Cardiac septum (tissue), 1 donor: ENCODE measurements at regions not wholly inside any gene's neighbourhood (a gene's known extent, or its start where the extent isn't known, plus 50 kb on each side); places are given as distances from the start of the nearest gene placed in this dataset.

Experiments
- DNase-seq: peaks from one replicate; pipeline ENCODE4 v3.0.0-alpha.2; 2020; ENCODE audit warnings: low spot score
- intact Hi-C: fragments of 100-400 bp; cut with DNase I; formaldehyde crosslinking; loops from one replicate; pipeline ENCODE4 v1.14.0; 2022
- donor health status: DM: no; HTN: no; CAD: no.

GRCh38 chr6:1208876-1209275, 103.0 kb upstream of the FOXQ1 start:
- intact Hi-C loops, result no loop called here
- DNase-seq, result no peak

DNA sequence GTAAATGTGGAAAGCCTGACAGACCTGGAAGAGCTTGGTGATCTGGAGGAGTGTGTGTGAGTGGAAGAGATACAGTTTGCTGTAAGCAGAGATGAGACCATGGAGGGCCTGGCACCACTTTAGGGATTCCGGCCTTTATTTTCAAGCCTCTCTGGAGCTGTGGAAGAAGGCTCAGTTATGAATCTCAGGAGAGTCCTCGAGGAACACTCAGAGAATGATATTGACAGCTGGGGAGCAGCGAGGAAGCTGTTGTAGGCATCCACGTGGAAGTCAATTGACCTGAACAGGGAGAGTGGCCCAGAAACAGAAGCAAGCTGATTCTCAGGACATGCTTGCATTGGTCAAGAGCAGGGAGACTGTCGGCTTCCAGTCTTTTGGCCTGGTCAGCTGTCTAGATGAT, 108.4 kb upstream of the FOXQ1 start:
- intact Hi-C loops, result no loop called here
- no peak for DNase-seq

DNA sequence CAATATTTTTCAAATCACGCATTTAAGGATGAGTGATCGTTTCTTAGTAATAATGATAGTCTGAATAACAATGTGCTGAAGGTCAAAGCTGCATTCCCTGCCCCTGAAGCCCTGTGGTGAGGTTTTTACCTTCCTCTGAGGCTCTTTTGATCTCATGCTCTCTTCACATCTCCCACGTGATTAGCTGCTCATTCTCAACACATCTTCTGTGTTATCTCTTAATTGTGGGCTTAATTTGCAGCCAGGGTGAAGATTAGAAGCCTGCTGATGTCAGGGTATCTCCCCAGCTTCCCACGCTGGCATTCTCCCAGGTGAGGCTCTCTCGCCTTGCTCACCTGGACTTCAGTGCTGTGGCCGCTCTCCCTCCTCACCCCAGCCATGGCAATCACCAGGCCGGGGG, 109.7 kb upstream of the FOXQ1 start:
- DNase-seq, result no peak
- intact Hi-C loops, result no loop called here

DNA sequence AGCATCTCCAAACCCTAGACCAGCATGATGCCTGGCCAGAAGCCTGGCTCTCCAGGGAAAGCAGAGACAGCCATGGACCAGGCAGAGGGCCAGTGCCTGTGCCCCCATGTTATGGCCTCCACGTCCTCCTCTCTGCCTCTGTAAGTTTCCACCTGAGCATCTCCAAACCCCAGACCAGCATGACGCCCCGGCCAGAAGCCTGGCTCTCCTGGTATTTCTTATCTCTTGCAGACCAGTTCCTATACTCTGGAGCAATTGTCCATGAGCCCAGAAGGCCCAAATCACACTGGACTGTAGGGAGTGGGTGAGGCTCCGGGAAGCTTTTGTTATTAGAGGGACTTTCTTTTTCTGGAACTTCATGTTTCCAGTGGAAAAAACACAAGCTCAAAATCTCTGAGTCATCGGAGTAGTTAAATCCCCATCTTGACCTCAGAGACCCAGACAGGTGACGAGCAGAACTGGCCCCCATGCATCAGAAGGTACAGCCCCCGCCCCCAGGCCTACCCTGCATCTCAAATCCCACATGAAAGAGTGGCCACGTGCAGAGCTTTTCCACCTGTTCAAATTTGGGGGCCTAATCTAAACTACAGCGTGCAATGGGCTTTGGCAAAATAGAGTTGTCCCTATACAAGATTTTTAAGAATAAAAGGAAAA, 110.2 kb upstream of the FOXQ1 start:
- DNase-seq, result no peak
- intact Hi-C loops, result no loop called here

DNA sequence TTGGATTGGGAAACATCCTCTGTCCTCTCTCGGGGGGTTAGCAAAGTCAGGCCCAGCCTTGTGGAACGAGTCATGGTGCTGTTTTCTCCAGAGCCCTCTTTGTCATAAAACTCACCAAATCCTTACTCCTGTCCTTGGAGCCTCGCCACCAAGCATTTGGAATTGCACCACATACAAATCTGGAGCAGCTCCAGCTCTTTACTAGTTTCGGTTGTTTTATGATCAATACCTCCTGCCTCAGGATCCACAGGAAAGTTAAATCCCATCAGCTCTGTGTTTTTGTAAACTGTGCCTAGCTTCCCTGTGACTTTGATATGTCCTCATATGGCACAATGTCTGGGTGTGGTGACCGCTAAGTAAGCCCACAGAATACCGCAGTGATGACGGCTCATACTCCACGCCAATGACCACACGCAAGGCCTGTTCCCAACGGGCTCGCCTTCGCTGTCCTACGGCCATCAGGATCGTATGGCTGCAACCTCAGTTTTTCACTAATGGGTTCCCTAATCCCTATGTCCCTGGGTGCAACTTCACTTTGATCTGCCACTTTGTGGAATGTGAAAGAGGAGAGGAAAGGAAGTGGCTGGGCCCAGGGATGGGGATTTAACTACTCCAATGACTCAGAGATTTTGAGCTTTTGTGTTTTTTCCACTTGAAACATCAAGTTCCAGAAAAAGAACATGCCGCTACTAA, 111.3 kb upstream of the FOXQ1 start:
- no peak for DNase-seq
- intact Hi-C loops, result no loop called here

GRCh38 chr6:1200081-1200408, 111.9 kb upstream of the FOXQ1 start:
- intact Hi-C loops, result no loop called here

GRCh38 chr6:1197309-1197708, 114.6 kb upstream of the FOXQ1 start:
- intact Hi-C loops, result no loop called here
- no peak for DNase-seq

More at GRCh38 chr6:1200081-1200408, 111.9 kb upstream of the FOXQ1 start:
- no peak for DNase-seq

DNA sequence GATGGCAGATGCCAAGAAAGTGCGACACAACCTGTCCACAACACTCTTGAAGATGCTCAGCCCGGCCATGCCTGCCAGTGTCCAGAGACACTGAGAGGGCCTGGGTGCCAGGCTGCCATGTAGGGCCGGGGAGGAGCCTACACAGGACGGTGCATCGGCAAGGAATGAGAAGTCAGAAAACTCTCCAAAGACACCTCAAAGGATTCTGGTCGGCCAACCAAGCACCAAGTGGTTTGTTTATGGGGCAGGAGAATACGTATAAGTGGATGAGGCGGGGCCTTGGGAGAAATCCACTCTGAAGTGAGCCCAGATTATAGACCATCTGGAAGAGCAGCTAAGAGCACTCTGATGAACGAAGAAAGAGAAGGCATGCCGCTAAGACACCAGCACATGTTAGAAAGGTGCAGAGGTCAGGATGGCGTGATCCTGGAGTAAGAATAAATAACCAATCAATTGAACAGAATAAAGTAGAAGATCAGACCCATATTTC, 120.7 kb upstream of the FOXQ1 start:
- intact Hi-C loops, result no loop called here
- no peak for DNase-seq

DNA sequence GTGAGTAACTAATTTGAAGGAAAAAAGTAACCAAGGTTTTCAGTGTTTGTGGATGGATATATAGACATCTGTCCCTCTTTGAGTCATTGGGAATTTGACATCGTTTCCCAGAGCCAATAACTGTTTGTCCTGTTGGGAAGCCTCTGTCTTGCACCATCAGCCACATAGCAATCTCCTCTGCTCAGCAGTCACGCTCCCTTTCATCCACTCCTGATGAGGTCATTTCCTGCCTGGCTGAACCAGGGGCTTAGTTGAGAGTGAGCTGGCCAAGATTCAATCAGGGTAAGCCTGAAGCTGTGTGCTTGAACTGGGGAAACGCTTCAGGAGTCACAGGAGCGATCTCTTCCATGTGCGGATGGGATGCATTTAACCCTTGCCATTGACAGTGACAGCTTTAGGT, 121.5 kb upstream of the FOXQ1 start:
- intact Hi-C loops, result no loop called here
- DNase-seq, result no peak

DNA sequence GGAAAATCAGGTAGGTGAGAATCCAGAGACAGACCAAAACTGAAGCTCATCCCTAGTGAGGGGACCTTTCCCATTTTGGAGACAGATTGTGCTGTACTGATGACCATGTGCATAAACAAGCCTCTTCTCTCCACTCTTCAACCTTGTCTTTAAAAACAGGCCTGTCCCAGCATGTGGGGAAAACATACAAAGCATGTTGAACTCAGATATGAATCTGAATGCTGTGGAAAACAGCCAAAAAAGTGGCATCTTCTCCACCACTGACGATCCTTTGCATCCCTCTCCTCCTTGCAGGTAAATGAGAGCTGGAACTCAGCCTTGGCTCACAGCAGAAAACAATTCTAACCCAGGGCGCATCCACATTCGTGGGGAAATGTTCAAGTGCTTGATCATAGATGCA, 123.7 kb upstream of the FOXQ1 start:
- intact Hi-C loops, result no loop called here
- DNase-seq, result no peak

DNA sequence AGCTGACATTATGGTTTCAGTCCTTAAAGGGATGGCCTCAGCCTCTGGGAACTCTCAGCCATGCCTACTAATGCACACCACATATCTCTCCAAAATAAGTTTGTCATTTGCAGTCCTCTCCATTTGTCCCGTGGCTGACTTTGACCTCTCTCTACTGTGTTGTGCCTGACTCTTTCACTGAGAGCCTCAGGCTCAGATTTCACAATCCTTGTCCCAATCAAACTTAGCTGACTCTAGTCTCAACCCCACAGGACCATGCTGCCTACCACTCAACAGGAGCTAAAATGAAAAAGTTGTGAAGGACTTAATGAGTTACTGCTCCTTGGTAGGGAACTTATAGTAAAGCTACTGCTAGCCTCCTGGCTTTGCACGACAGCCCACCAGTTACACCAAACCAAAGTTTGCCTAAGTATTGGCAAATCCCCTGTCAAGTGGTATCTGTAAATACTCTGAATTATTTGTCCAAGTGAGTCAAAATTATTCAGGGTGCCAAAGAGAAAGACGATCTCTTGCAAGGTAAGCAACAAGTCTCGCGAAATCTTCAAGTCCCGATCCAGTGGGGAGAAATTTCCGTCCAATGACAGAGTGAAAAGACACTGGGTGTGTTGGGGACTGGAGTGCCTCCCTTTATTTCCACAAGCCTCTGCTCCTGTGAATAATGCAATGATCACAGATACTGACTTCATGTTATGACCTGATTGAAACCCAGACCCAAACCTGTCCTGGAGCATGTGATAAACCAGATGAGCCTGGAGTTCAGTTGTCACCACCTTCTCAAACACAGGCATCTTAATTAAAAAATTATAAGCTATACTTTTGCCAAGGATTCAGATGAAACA, 124.4 kb upstream of the FOXQ1 start:
- no peak for DNase-seq
- intact Hi-C loops, result no loop called here

- DNase-seq, result no peak
- intact Hi-C loops, result no loop called here
Measured at GRCh38 chr6:1184318-1184717, 127.6 kb upstream of the FOXQ1 start.

GRCh38 chr6:1182722-1183521, 129.0 kb upstream of the FOXQ1 start:
- intact Hi-C loops, result no loop called here
- DNase-seq, result no peak

GRCh38 chr6:1181939-1182605, 129.8 kb upstream of the FOXQ1 start:
- intact Hi-C loops, result no loop called here
- DNase-seq, result no peak

DNA sequence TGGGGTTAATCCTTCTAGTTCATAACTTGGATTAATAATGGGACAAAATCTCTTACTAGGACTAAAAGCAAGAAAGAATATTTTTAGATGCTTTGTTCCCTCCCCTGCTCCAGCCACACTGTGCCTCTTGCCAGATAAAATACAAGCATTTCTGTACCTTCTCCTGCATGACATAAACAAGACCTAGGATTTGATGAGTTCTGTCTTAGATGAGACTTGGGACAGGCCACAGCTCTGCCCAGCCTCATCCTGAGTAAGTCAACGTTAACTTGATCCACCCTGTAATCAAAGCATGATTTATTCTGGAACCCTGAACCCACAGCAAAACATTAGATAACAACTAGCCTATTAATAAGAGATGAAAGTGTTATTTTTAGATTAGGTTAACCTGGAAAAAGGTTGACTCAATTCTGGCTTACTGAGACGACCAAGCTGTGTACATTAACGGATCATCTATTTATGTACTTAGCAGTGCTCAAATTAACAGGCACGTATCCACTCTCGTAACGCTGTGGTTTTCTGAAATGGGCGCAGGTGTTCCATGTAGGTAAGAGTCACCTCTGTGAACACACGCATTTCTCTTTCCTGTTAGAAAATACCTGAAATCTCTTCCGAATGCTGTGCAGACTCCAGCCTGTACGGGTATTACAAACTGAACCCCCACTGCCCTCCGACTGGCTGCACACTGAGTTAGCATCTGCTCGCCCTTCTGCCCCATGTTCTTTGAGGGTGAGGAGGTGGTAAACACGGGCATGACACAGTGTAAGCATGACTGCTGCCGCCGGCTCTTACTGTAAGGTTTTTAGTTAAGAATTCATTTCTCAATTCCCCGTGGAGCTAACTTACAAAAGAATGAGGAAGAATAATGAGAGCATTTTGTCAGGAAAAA, 132.1 kb upstream of the FOXQ1 start:
- intact Hi-C loops, result no loop called here
- DNase-seq, result no peak

GRCh38 chr6:1178590-1178989, 133.3 kb upstream of the FOXQ1 start:
- no peak for DNase-seq
- intact Hi-C loops, result no loop called here

DNA sequence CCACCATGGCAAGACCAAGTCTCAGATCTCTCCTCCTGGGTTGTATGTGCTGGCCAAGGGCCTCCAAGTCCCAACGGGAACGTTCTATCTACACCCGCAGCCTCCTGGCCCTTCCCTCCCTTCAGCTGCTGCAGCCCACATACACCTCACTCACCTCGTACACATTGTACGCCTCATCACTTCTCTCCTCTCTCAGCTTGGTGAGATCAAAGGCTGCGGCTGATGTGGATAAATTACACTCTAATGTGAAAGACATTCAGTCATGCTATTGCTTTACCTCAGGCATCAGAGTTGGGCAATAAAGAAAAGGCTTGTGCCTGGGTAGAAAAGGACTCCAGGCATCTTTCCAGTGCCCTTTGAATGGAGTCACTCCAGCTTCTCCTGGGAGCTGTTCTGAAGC, 135.3 kb upstream of the FOXQ1 start:
- DNase-seq, result no peak
- intact Hi-C loops, result no loop called here

DNA sequence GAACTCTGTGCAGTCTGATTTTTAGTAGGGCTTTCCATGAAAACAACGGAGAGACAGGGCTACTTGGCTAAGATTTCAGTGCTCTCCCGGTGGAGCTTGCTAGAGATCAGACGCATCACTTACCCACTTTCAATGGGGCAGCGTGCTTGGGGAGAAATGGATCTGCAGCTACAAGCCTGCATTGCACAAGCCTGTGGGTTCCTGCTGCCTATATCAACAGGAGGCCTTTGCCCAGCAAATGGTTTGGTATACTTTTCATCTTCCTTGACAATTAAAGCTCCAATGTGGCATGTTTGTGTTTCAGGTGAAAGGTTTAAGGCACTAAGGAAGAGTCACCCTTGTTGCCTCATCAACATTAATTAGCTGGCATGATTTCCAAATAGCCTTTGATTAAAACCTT, 136.0 kb upstream of the FOXQ1 start:
- intact Hi-C loops, result no loop called here

GRCh38 chr6:1170794-1171193, 141.1 kb upstream of the FOXQ1 start:
- intact Hi-C loops, result no loop called here
- no peak for DNase-seq

More for the DNA sequence above, 136.0 kb upstream of the FOXQ1 start:
- DNase-seq, result no peak
